Muscle of back (tissue), 3 donors: ENCODE measurements at regions not wholly inside any gene's neighbourhood (a gene's known extent, or its start where the extent isn't known, plus 50 kb on each side); places are given as distances from the start of the nearest gene placed in this dataset.

Source experiments
- DNase-seq, 3 donors: peaks; one replicate each; pipeline versions ENCODE4 v3.0.0 to v3.0.0-alpha.2; 2013

- DNase-seq = no peak
Observed at GRCh38 chr5:147169399-147169798, 65.4 kb upstream of the STK32A start.

GRCh38 chr5:147169901-147170300, 64.9 kb upstream of the STK32A start:
- no peak for DNase-seq

GRCh38 chr5:147170603-147171002, 64.2 kb upstream of the STK32A start:
- DNase-seq = no peak

- no peak for DNase-seq
Observed at GRCh38 chr5:147174671-147175265, 60.1 kb upstream of the STK32A start.

- no peak for DNase-seq
Observed at GRCh38 chr5:147175516-147176097, 59.2 kb upstream of the STK32A start.

- no peak for DNase-seq
Observed at GRCh38 chr5:147176422-147176821, 58.4 kb upstream of the STK32A start.

- DNase-seq = peak in 1 of 3 donors; percentile 56
Observed at GRCh38 chr5:147177125-147177840, 57.5 kb upstream of the STK32A start.

GRCh38 chr5:147179562-147180147, 55.2 kb upstream of the STK32A start:
- DNase-seq = no peak

GRCh38 chr5:147180751-147181150, 54.1 kb upstream of the STK32A start:
- DNase-seq = no peak
